Right atrium auricular region (tissue), 2 donors: ENCODE measurements at regions not wholly inside any gene's neighbourhood (a gene's known extent, or its start where the extent isn't known, plus 50 kb on each side); places are given as distances from the start of the nearest gene placed in this dataset.

ENCODE experiments used
- DNase-seq: peaks from one replicate; pipeline ENCODE4 v3.0.0-alpha.2; 2019; ENCODE audit warnings: low spot score
- H3K27ac ChIP-seq, 2 donors: fragments of 200-600 bp; sonication (generic); 1 replicate in 1 of 2; 2 replicates in 1 of 2; pipeline ENCODE4 v1.5.1; 2016 to 2019
- H3K27me3 ChIP-seq, 2 donors: fragments of 200-600 bp; sonication (generic); one replicate each; pipeline versions ENCODE4 v1.5.1 to v1.6.0; 2017 to 2019
- H3K36me3 ChIP-seq: fragments of 200-600 bp; sonication (generic); one replicate; pipeline ENCODE4 v1.5.1; 2016
- H3K4me1 ChIP-seq, 2 donors: fragments of 200-600 bp; sonication (generic); one replicate each; pipeline versions ENCODE4 v1.5.1 to v1.6.0; 2017 to 2019
- H3K4me3 ChIP-seq, 2 donors: fragments of 200-600 bp; sonication (generic); 1 replicate in 1 of 2; 2 replicates in 1 of 2; pipeline ENCODE4 v1.5.1; 2017 to 2019; ENCODE audit warnings: mild to moderate bottlenecking in 1 of 2, moderate library complexity in 1 of 2
- H3K9me3 ChIP-seq, 2 donors: fragments of 200-600 bp; sonication (generic); one replicate each; pipeline ENCODE4 v1.5.1; 2019
- CTCF ChIP-seq, 2 donors: fragments of 200-600 bp; sonication (generic); IDR thresholded peaks; one replicate each; pipeline ENCODE4 v1.5.1; 2019; ENCODE audit warnings: antibody characterized with exemption in 2 of 2

DNA sequence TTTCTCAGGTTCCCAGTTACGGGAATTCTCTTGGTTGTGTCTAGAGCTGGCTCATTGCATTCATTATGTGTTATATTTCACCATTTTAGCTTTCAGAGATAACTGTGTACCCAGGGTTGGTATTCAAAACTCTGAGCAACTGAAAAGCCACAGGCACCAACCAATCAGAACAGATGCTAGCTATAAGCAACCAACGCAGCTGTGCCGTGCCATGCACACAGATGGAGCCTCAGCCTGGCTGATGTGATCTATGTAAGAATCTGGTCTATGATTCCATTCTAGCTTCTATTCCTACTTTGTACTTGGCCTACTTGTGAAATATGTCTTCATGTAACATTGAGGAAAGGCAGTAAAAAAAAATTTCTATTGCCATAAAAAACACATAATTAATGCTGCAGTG lies 95.0 kb upstream of the CCDC80 start:
- no peak for DNase-seq
- TF ChIP-seq CTCF (IDR thresholded peaks at IDR 0.05), result no peak
- H3K27me3 ChIP-seq, result no peaks in the 10 kb centered on the region
- H3K36me3 ChIP-seq, result no peaks in the 10 kb centered on the region
- H3K27ac ChIP-seq, result no peak overlapping the region
- H3K4me1 ChIP-seq, result no peaks in the 10 kb centered on the region
- H3K9me3 ChIP-seq, result no peaks in the 10 kb centered on the region
- H3K4me3 ChIP-seq, result no peak overlapping the region

DNA sequence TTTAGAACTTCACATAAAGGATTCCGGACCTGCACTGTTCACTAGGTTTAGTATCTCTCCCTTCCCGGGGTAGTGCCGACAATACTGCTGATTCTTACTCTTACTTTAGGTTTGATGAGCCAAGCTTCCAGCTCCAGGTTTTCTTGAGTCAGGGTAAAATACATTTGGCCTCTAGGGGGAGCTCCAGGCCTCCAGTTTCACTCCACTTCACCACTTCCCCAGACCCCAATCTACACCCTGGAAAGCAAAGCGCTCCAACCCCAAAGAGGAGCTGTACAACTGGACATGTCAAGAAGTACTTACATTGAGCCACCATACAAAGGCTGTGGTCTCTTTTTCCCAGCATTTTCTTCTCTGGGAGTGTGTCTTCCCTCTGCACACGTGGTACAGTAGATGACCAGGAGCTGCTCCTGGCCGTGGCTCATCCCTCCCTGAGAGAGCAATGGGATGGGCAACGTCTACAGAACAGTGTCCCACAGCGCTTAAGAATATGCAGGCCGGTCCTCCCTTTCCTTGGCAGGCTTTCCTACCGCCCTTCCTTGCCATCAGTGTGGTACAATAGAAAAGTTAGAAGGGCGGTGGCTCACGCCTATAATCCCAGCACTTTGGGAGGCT lies 93.9 kb upstream of the CCDC80 start:
- no peaks in the 10 kb centered on the region for H3K9me3 ChIP-seq
- no peaks in the 10 kb centered on the region for H3K36me3 ChIP-seq
- H3K4me1 ChIP-seq, result no peaks in the 10 kb centered on the region
- no peaks in the 10 kb centered on the region for H3K27me3 ChIP-seq
- H3K4me3 ChIP-seq, result no peak overlapping the region
- no peak overlapping the region for H3K27ac ChIP-seq
- TF ChIP-seq CTCF (IDR thresholded peaks at IDR 0.05), result peak; percentile 22 to 67
- peak; percentile 76 for DNase-seq

DNA sequence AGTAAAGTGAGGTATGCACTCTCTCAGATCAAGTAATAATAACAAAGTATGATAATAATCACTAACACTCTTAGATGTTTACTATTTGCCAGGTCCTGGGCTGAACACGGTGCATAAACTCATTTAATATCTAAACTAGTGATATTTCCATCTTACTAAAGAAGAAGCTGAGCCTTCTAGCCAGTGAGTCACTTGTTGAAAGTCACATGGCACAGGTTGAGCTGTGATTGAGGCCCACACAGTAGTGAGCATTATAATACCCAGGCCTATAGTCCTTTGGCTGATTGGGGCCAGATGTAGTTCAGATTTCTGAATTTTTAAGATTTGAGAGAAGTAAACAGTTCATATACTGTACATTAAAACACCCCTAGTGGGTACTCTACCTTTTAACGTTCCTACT lies 93.2 kb upstream of the CCDC80 start:
- Histone ChIP-seq H3K27ac (no peak overlapping the region), H3K27me3 (no peaks in the 10 kb centered on the region), H3K4me1 (no peaks in the 10 kb centered on the region), H3K4me3 (no peak overlapping the region), H3K9me3 (no peaks in the 10 kb centered on the region), H3K36me3 (no peaks in the 10 kb centered on the region)
- no peak for DNase-seq
- TF ChIP-seq CTCF (IDR thresholded peaks at IDR 0.05), result no peak

GRCh38 chr3:112730210-112730609 lies 89.3 kb upstream of the CCDC80 start:
- H3K27me3 ChIP-seq, result no peaks in the 10 kb centered on the region
- no peaks in the 10 kb centered on the region for H3K36me3 ChIP-seq
- H3K27ac ChIP-seq, result no peak overlapping the region
- TF ChIP-seq CTCF (IDR thresholded peaks at IDR 0.05), result no peak
- H3K9me3 ChIP-seq, result no peaks in the 10 kb centered on the region
- no peak overlapping the region for H3K4me3 ChIP-seq
- no peaks in the 10 kb centered on the region for H3K4me1 ChIP-seq
- no peak for DNase-seq

- Histone ChIP-seq H3K27ac (no peak overlapping the region), H3K4me1 (no peaks in the 10 kb centered on the region), H3K9me3 (no peaks in the 10 kb centered on the region), H3K4me3 (no peak overlapping the region), H3K27me3 (no peaks in the 10 kb centered on the region), H3K36me3 (no peaks in the 10 kb centered on the region)
- no peak for TF ChIP-seq CTCF (IDR thresholded peaks at IDR 0.05)
- DNase-seq, result no peak
Measured at GRCh38 chr3:112721231-112721630, 80.3 kb upstream of the CCDC80 start.

DNA sequence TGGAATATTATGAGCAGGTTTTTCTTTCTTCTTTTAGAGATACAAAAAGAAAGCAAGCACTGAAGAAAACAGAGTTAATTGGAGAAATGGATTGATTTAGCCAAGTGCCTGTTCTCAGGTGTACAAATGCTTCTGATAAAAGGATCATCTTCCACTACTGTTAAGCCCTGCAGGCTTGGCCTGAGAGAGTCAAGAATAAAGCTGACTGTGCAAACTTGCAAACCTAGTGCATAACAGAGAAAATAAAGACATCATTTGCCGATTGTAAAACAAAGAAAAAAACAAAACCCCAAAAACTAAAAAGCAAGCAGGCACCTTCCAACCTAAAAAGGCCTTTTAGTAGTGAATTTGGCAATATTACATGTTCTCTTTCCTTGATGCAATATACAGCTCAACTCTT lies 78.0 kb upstream of the CCDC80 start:
- no peak for DNase-seq
- Histone ChIP-seq H3K27ac (no peak overlapping the region), H3K9me3 (no peaks in the 10 kb centered on the region), H3K36me3 (no peaks in the 10 kb centered on the region), H3K4me3 (no peak overlapping the region), H3K4me1 (no peaks in the 10 kb centered on the region), H3K27me3 (no peaks in the 10 kb centered on the region)
- TF ChIP-seq CTCF (IDR thresholded peaks at IDR 0.05), result no peak
